ENCODE measurements at regions not wholly inside any gene's neighbourhood (a gene's known extent, or its start where the extent isn't known, plus 50 kb on each side); places are given as distances from the start of the nearest gene placed in this dataset.

DNA sequence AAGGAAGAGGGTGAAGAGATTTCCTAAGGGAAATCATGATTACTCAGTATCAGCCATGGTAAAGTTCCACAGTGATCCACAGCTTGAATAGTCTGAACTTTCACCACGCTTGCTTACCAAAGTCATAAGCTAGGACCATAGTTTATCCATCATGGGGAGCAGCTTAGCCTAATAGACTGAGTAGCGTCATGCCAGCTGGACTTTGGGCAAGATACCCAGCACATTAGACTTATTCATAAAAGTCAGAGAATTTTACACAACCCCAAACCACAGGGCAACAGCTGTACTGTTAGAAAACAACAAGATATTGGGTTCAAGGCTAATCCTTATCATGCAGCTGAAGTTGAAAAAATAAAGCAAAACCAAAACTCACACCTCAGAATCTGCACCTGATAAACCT is 491.0 kb downstream of the XPNPEP1 start:
- ATAC-seq (no peak), DNase-seq (ENCODE audit: low spot score) (no peak)
- no peaks in the 10 kb centered on the region for H3K27me3 Mint-ChIP-seq (ENCODE audit: insufficient read depth, low read depth, poor library complexity)
- H3K4me2 ChIP-seq, result no peak overlapping the region
- H2AFZ ChIP-seq, result no peak overlapping the region
- H3K27ac ChIP-seq (ENCODE audit: low read depth), result no peak overlapping the region
- H3K9me2 ChIP-seq (ENCODE audit: insufficient read depth), result no peaks in the 10 kb centered on the region
- no peaks in the 10 kb centered on the region for H3K36me3 ChIP-seq (ENCODE audit: insufficient read depth)
- no peaks in the 10 kb centered on the region for H3K36me3 Mint-ChIP-seq (ENCODE audit: low read depth)
- TF ChIP-seq JUNB (IDR thresholded peaks at IDR 0.05; ENCODE audit: unreplicated experiment), result no peak
- TF ChIP-seq ZNF114 (CRISPR knock-in tag; IDR thresholded peaks at IDR 0.05), result no peak
- TF ChIP-seq STAT1 (IDR thresholded peaks at IDR 0.05; ENCODE audit: unreplicated experiment), result no peak
- TF ChIP-seq, protein P1, sequence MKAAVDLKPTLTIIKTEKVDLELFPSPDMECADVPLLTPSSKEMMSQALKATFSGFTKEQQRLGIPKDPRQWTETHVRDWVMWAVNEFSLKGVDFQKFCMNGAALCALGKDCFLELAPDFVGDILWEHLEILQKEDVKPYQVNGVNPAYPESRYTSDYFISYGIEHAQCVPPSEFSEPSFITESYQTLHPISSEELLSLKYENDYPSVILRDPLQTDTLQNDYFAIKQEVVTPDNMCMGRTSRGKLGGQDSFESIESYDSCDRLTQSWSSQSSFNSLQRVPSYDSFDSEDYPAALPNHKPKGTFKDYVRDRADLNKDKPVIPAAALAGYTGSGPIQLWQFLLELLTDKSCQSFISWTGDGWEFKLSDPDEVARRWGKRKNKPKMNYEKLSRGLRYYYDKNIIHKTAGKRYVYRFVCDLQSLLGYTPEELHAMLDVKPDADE (IDR thresholded peaks at IDR 0.05), result no peak
- TF ChIP-seq, protein P2, sequence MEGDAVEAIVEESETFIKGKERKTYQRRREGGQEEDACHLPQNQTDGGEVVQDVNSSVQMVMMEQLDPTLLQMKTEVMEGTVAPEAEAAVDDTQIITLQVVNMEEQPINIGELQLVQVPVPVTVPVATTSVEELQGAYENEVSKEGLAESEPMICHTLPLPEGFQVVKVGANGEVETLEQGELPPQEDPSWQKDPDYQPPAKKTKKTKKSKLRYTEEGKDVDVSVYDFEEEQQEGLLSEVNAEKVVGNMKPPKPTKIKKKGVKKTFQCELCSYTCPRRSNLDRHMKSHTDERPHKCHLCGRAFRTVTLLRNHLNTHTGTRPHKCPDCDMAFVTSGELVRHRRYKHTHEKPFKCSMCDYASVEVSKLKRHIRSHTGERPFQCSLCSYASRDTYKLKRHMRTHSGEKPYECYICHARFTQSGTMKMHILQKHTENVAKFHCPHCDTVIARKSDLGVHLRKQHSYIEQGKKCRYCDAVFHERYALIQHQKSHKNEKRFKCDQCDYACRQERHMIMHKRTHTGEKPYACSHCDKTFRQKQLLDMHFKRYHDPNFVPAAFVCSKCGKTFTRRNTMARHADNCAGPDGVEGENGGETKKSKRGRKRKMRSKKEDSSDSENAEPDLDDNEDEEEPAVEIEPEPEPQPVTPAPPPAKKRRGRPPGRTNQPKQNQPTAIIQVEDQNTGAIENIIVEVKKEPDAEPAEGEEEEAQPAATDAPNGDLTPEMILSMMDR (conservative IDR thresholded peaks at IDR 0.05; ENCODE audit: low read depth in 2 of 2), result no peak
- no peak overlapping the region for H3K4me3 ChIP-seq
- no peaks in the 10 kb centered on the region; the same call in 2 of the 3 replicates for H3K4me1 Mint-ChIP-seq
- H3K27ac Mint-ChIP-seq, result no peak overlapping the region
- H3K27me3 ChIP-seq (ENCODE audit: insufficient read depth), result no peaks in the 10 kb centered on the region
- no peaks in the 10 kb centered on the region for H3F3A ChIP-seq (replicated peaks; ENCODE audit: low read depth)
- no peaks in the 10 kb centered on the region for H3K9me3 Mint-ChIP-seq
- no peaks in the 10 kb centered on the region for H3K4me1 ChIP-seq (ENCODE audit: insufficient read depth)
- no peaks in the 10 kb centered on the region for H3K79me2 ChIP-seq (replicated peaks; ENCODE audit: insufficient read depth)
- H3K4me3 Mint-ChIP-seq, result no peak overlapping the region
- no peaks in the 10 kb centered on the region for H4K20me1 ChIP-seq (replicated peaks; ENCODE audit: insufficient read depth)

DNA sequence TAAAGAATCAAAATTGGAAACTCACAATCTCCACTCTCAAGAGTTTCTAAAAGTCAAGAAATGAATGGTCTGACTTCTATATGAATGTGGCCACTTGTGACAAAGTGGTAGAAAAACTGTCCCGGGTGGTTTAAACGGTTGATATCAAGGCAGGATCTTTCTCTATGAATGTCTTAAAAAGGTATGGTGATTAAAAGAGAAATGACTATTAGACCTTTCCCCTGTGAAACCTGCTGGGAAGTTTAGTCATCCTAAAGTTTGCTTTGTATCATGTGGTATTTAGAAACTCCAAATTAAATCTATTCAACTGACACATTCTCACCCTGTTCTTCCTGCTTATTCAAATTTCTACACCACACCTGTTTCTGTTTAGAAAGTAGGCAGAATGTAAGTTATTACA is 492.5 kb downstream of the XPNPEP1 start:
- TF ChIP-seq POLR2AphosphoS5 (IDR thresholded peaks at IDR 0.05; ENCODE audit: low read depth), result no peak
- no peak for TF ChIP-seq ZNF114 (CRISPR knock-in tag; IDR thresholded peaks at IDR 0.05)
- TF ChIP-seq EZH2 (IDR thresholded peaks at IDR 0.05; ENCODE audit: low read depth, unreplicated experiment), result no peak
- H3K4me1 ChIP-seq (ENCODE audit: insufficient read depth), result no peaks in the 10 kb centered on the region
- H3K36me3 ChIP-seq (ENCODE audit: insufficient read depth), result no peaks in the 10 kb centered on the region
- no peaks in the 10 kb centered on the region for H3K27me3 Mint-ChIP-seq (ENCODE audit: insufficient read depth, low read depth, poor library complexity)
- no peaks in the 10 kb centered on the region for H4K20me1 ChIP-seq (replicated peaks; ENCODE audit: insufficient read depth)
- H3F3A ChIP-seq (replicated peaks; ENCODE audit: low read depth), result no peaks in the 10 kb centered on the region
- no peak overlapping the region for H3K4me3 ChIP-seq
- H3K27me3 ChIP-seq (ENCODE audit: insufficient read depth), result no peaks in the 10 kb centered on the region
- H3K27ac ChIP-seq (ENCODE audit: low read depth), result no peak overlapping the region
- no peaks in the 10 kb centered on the region for H3K79me2 ChIP-seq (replicated peaks; ENCODE audit: insufficient read depth)
- no peak overlapping the region for H3K4me2 ChIP-seq
- H3K9me3 Mint-ChIP-seq, result no peaks in the 10 kb centered on the region
- H3K4me3 Mint-ChIP-seq, result no peak overlapping the region
- no peak overlapping the region for H3K27ac Mint-ChIP-seq
- DNase-seq (ENCODE audit: low spot score) (no peak), ATAC-seq (no peak)
- no peaks in the 10 kb centered on the region for H3K36me3 Mint-ChIP-seq (ENCODE audit: low read depth)
- H3K9me2 ChIP-seq (ENCODE audit: insufficient read depth), result no peaks in the 10 kb centered on the region
- peaks cover 4% of the 10 kb centered on the region; the same call in 2 of the 3 replicates for H3K4me1 Mint-ChIP-seq
- H2AFZ ChIP-seq, result no peak overlapping the region

All from GM23338 (cell line).